Jurkat, Clone E6-1 (cell line): ENCODE measurements at regions not wholly inside any gene's neighbourhood (a gene's known extent, or its start where the extent isn't known, plus 50 kb on each side); places are given as distances from the start of the nearest gene placed in this dataset.

Experiments
- DNase-seq: peaks from one replicate; pipeline ENCODE4 v3.0.0-alpha.2; 2011; ENCODE audit warnings: low read depth, low spot score
- H3K4me3 ChIP-seq: 2 replicates; pipeline ENCODE4 v1.5.1; 2011; ENCODE audit warnings: mild to moderate bottlenecking, low read length, control low read depth, moderate library complexity

DNA sequence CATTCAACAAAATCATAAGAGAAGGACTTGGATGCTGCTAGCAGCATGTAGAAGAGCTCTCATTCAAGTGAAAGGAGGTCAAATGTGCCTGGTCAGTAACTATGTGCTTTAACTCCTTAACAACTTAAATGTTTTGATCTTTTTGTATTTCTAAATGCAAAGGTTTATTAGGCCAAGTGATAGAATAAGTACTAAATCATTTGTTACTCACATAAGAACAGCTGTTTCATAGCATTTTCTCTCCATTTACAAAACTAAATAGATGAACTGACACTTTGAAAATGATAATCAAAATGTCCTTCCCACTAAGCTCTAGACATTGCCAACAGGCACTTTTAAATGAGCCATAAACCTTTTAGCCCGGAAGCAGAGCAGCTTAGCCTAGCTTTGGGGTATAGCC, 254.3 kb upstream of the PRMT6 start:
- no peak for DNase-seq
- no peak overlapping the region for H3K4me3 ChIP-seq

- DNase-seq = no peak
These were observed 242.1 kb upstream of the PRMT6 start for GRCh38 chr1:106814418-106814817.

GRCh38 chr1:106817575-106817974, 238.9 kb upstream of the PRMT6 start:
- H3K4me3 ChIP-seq = no peak overlapping the region
- no peak for DNase-seq

More at GRCh38 chr1:106814418-106814817, 242.1 kb upstream of the PRMT6 start:
- H3K4me3 ChIP-seq = no peak overlapping the region

- no peak overlapping the region for H3K4me3 ChIP-seq
- no peak for DNase-seq
These were observed 225.0 kb upstream of the PRMT6 start for GRCh38 chr1:106831511-106831910.

GRCh38 chr1:106836708-106837107, 219.8 kb upstream of the PRMT6 start:
- DNase-seq = no peak
- H3K4me3 ChIP-seq = no peak overlapping the region

DNA sequence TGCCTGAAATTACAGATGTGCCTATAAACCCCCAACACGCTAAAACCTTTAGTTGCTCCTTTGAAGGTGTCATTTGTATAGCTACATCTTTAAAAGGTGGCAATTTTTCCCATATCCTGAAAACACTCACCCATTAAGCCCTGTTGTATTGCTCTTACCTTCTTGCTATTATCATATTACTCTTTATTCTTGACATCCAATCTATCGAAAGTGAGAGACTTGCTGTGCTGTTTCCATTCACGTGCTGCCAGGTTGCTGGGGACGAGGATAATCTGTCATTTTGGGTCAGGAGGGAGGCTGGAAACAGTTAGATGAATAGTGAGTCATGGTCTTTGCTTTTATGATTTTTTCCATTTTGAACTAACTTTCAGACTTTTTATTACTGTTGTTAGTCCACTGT, 213.0 kb upstream of the PRMT6 start:
- H3K4me3 ChIP-seq = no peak overlapping the region
- no peak for DNase-seq

GRCh38 chr1:106846656-106847055, 209.8 kb upstream of the PRMT6 start:
- no peak for DNase-seq
- no peak overlapping the region for H3K4me3 ChIP-seq

DNA sequence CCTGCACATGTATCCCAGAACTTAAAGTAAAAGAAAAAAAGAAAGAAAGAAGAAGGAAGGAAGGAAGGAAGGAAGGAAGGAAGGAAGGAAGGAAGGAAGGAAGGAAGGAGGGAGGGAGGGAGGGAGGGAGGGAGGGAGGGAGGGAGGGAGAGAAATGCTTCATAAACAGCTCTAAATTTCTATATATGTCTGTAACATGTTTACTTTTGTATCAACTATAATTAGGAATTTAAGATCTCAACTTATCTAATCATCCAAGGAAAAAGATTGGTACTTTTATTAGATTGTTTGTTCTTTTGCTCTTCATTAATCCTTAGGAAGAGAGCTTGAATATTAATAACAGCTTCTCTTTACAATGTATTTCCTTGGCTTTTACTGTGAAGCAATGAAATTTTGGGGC, 195.4 kb upstream of the PRMT6 start:
- H3K4me3 ChIP-seq = no peak overlapping the region

GRCh38 chr1:106868828-106869227, 187.6 kb upstream of the PRMT6 start:
- no peak overlapping the region for H3K4me3 ChIP-seq
- DNase-seq = no peak

More for the DNA sequence above, 195.4 kb upstream of the PRMT6 start:
- DNase-seq = no peak

GRCh38 chr1:106875622-106876021, 180.9 kb upstream of the PRMT6 start:
- H3K4me3 ChIP-seq = no peak overlapping the region
- no peak for DNase-seq

DNA sequence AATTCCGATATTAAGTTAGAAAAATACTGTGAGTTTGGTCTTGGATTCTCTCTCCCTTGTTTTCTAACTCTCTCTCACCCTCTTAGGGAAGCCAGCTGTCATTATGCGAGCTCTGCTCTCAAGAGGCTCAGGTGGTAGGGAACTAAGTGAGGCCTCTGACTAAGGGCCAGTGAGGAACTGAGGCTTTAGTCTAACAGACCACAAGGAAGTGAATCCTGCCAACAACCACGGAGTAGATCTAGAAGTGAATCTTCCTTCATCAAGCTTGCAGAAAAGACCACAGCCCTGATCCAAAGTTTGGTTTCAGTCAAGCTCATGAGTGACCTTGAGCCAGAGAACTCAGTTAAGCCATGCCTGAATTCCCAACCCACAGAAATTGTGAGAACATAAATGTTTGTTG, 180.1 kb upstream of the PRMT6 start:
- no peak for DNase-seq
- no peak overlapping the region for H3K4me3 ChIP-seq

- no peak for DNase-seq
These were observed 176.9 kb upstream of the PRMT6 start for GRCh38 chr1:106879538-106879937.

DNA sequence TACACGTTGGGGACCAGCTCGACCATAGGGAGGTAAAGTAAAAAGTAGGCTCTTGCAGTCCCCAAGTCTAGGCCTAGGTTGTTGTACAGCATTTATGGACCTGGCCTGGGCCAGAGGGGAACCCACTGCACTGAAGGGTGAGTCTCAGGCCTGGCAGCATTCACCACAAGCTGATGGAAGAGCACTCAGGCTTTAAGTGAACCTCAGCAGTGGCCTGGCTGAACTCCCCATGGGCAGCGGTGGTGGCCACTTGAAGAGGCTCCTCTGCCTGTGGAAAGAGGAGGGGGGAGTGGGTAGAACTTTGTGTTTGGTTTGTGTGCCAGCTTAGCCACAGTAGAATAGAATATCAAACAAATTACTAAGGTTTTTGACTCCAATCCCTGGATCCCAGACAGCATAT, 176.2 kb upstream of the PRMT6 start:
- no peak overlapping the region for H3K4me3 ChIP-seq
- DNase-seq = no peak

More at GRCh38 chr1:106879538-106879937, 176.9 kb upstream of the PRMT6 start:
- H3K4me3 ChIP-seq = no peak overlapping the region

DNA sequence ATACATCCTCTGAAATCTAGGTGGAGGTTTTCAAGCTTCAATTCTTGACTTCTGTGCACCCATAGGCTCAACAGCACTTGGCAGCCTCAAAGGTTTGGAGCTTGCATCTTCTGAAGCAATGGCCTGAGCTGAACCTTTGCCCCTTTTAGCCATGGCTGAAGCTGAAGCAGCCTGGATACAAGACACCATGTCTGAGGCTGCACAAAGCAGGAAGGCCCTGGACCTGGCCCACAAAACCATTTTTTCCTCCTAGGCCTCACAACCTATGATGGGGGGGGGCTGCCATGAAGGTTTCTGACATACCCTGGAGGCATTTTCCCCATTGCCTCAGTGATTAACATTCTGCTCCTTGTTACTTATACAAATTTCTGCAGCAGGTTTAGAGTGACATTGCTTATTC, 173.3 kb upstream of the PRMT6 start:
- H3K4me3 ChIP-seq = no peak overlapping the region
- no peak for DNase-seq

GRCh38 chr1:106889059-106889458, 167.4 kb upstream of the PRMT6 start:
- no peak overlapping the region for H3K4me3 ChIP-seq
- no peak for DNase-seq

DNA sequence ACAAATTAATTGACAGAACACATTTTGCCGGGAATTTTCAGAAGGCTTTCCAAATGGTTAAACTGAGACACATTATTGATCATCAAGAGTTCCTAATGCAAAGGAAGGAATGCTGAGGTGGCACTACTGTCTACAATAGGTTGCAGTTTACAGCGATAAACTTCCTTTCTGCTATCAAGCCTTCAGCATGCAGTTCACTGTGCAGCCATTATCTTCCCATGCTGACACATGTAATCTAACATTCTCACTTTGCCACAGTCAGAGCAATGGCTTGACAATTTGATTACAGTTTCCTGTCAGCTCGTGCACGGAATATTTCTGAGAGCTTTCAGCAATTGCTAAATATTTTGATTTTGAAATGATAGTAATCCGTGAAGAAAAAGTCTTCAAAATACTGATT, 166.9 kb upstream of the PRMT6 start:
- no peak overlapping the region for H3K4me3 ChIP-seq
- no peak for DNase-seq

DNA sequence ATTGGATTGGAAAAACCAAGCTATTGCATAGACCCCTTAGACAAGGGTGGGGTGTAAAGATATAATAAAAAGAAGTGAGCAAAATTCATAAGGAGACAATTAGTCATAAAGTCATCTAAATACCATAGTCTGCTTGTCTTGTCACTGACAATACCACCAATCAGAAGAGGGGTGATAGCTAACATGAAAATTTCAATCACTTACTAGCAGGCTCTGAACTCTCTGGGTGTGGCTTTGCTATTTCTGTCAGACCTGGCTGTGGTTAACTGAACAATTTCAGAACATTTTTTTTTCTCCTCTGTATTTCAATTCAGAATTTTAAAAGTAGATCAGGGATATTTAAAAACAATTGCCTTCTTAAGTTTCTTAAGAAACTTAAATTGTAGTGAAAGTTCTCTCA, 158.5 kb upstream of the PRMT6 start:
- DNase-seq = no peak
- H3K4me3 ChIP-seq = no peak overlapping the region

DNA sequence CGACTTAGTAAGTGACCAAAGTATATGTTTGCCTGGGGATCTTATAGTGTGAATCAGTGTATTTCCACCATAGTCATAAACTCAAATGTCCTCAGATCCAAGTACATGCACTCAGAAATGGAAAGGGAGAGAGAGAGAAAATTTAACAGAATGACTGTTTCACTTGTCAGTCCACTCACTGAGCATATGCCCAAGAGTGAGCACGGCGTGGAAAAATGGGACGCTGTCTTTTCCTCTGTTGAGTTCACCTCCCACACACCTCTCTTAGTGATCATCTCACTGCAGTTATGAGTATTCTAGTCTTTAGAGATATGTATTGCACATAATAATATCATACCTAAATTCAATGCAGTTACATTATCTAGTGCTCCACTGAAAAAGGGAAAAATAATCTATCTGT, 156.8 kb upstream of the PRMT6 start:
- DNase-seq = no peak
- no peak overlapping the region for H3K4me3 ChIP-seq

- no peak for DNase-seq
- no peak overlapping the region for H3K4me3 ChIP-seq
These were observed 148.7 kb upstream of the PRMT6 start for GRCh38 chr1:106907795-106908194.

- no peak overlapping the region for H3K4me3 ChIP-seq
- no peak for DNase-seq
These were observed 147.8 kb upstream of the PRMT6 start for GRCh38 chr1:106908689-106909088.

DNA sequence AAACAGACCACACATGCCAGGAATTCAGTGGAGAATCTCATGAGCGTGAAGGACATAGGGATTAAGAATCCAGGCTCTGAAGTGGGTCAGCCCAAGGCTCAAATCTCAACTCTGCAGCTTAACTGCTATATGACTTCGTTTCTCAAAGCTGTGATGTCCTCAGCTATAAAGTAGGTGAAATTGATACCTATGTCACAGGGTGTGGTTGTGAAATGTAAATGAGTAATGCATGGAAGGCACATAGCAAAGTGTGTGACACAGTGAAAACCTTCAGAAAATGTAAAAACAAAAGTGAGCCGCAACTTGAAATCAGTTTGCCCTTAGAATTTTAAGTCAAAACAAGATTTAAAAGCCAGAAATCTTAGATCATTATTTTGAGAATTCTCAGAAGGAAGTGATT, 145.7 kb upstream of the PRMT6 start:
- DNase-seq = no peak
- no peak overlapping the region for H3K4me3 ChIP-seq

DNA sequence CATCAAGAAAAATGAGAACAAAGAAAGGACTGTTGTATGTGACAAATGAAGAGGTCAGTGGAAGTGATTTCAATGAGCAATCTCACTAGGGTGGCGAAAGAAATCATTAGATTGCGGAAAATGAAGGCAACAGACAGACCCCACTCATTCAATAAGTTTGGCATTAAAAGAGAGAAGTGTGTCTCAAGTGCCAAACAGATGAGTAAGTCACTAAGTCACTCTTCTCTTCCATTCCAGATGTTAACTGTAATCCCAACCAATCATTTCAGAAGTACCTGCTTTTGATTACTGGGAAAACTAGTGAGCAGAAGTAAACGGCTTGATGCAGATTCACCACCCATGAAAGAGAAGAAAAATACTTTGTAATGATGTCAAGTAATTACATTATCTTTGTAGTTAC, 144.3 kb upstream of the PRMT6 start:
- DNase-seq = no peak
- no peak overlapping the region for H3K4me3 ChIP-seq
